Liver (tissue), 2 donors: ENCODE measurements at regions not wholly inside any gene's neighbourhood (a gene's known extent, or its start where the extent isn't known, plus 50 kb on each side); places are given as distances from the start of the nearest gene placed in this dataset.

Experiments
- CTCF ChIP-seq: fragments of 150-350 bp; IDR thresholded peaks from 2 replicates; pipeline ENCODE4 v1.5.1; 2017; ENCODE audit warnings: improper control_type of control experiment, low read depth, low read length; ENCODE audit not compliant: missing input control
- FOXA1 ChIP-seq: IDR thresholded peaks from 2 replicates; pipeline ENCODE4 v1.6.1; 2016; ENCODE audit warnings: antibody characterized with exemption
- MAX ChIP-seq: IDR thresholded peaks from 2 replicates; pipeline ENCODE4 v1.6.1; 2016; ENCODE audit warnings: antibody characterized with exemption
- donor health status: healthy.

GRCh38 chr9:91026266-91026665 lies 224.6 kb downstream of the SYK start:
- TF ChIP-seq FOXA1 (no peak), CTCF (no peak), MAX (no peak)
